Activated CD4-positive, alpha-beta memory T cell treated with anti-CD3 and anti-CD28 coated beads for 36 hours (primary cell): ENCODE measurements at regions not wholly inside any gene's neighbourhood (a gene's known extent, or its start where the extent isn't known, plus 50 kb on each side); places are given as distances from the start of the nearest gene placed in this dataset.

Experiments used
- CTCF ChIA-PET: fragments of 350-600 bp; sonication (Branson Sonifier 250); formaldehyde crosslinking; loops from one replicate; lab custom pipeline; 2021; ENCODE audit warnings: antibody characterized with exemption, inconsistent platforms; lab: Charles Lee
- POLR2A ChIA-PET: fragments of 350-600 bp; sonication (Branson Sonifier 250); formaldehyde crosslinking; loops from one replicate; lab custom pipeline; 2021; ENCODE audit warnings: antibody characterized with exemption; lab: Charles Lee
- DNase-seq: peaks from one replicate; pipeline ENCODE4 v3.0.0-alpha.2; 2020
- H3K27ac Mint-ChIP-seq: one replicate; pipeline ENCODE4 v1.8.0; 2021; ENCODE audit warnings: mixed read lengths
- H3K27me3 Mint-ChIP-seq: one replicate; pipeline ENCODE4 v1.8.0; 2021; ENCODE audit warnings: mixed read lengths
- H3K36me3 Mint-ChIP-seq: one replicate; pipeline ENCODE4 v1.8.0; 2021; ENCODE audit warnings: mixed read lengths
- H3K4me1 Mint-ChIP-seq: one replicate; pipeline ENCODE4 v1.8.0; 2021; ENCODE audit warnings: low read depth, mixed read lengths
- H3K4me3 Mint-ChIP-seq: one replicate; pipeline ENCODE4 v1.8.0; 2021; ENCODE audit warnings: mild to moderate bottlenecking, mixed read lengths
- H3K9me3 Mint-ChIP-seq: one replicate; pipeline ENCODE4 v1.8.0; 2021; ENCODE audit warnings: mixed read lengths
- intact Hi-C: fragments of 100-400 bp; cut with micrococcal nuclease; formaldehyde crosslinking; loops from one replicate; pipeline ENCODE4 v1.15.1; 2023

GRCh38 chr2:114389021-114389420 is 53.4 kb upstream of the DPP10 start:
- H3K27me3 Mint-ChIP-seq: no peaks in the 10 kb centered on the region

More at GRCh38 chr2:114389021-114389420, 53.4 kb upstream of the DPP10 start:
- Mint-ChIP-seq H3K36me3 (no peaks in the 10 kb centered on the region), H3K9me3 (no peaks in the 10 kb centered on the region), H3K4me3 (no peak overlapping the region), H3K27ac (no peak overlapping the region), H3K4me1 (no peaks in the 10 kb centered on the region)
- no peak for DNase-seq
- intact Hi-C loops: no loop called here
- ChIA-PET POLR2A (no interaction called here), CTCF (no interaction called here)
